B cell (primary cell): ENCODE measurements at regions not wholly inside any gene's neighbourhood (a gene's known extent, or its start where the extent isn't known, plus 50 kb on each side); places are given as distances from the start of the nearest gene placed in this dataset.

Source experiments
- EZH2 ChIP-seq: IDR thresholded peaks from 2 replicates; pipeline ENCODE4 v1.6.1; 2012; ENCODE audit warnings: borderline replicate concordance, low read depth, mild to moderate bottlenecking, moderate library complexity, low read length; ENCODE audit not compliant: insufficient read depth, poor library complexity, severe bottlenecking
- TF ChIP-seq, protein P1 (sequence below): fragments of 200-600 bp; IDR thresholded peaks from one replicate; pipeline ENCODE4 v1.8.0; 2022; ENCODE audit warnings: antibody characterized with exemption, mild to moderate bottlenecking

DNA sequence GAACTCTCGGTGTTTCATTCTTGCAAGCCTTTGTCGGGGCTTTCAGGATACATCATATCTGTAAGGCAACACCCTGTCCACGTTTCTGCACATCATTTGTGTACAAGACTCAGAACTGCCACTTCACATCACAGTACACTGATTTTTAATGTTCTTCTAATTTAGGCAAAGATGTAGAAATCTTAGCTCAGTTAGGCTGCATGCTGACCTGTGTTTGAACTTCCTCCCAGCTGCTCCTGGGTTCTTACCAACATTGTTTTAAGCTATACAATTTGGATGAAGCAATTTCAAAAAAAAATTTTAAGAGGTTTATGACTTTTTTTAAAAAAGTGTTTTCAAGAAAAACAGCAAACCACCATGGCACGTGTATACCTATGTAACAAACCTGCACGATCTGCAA lies 1047.9 kb upstream of the SLC10A2 start:
- TF ChIP-seq, protein P1, sequence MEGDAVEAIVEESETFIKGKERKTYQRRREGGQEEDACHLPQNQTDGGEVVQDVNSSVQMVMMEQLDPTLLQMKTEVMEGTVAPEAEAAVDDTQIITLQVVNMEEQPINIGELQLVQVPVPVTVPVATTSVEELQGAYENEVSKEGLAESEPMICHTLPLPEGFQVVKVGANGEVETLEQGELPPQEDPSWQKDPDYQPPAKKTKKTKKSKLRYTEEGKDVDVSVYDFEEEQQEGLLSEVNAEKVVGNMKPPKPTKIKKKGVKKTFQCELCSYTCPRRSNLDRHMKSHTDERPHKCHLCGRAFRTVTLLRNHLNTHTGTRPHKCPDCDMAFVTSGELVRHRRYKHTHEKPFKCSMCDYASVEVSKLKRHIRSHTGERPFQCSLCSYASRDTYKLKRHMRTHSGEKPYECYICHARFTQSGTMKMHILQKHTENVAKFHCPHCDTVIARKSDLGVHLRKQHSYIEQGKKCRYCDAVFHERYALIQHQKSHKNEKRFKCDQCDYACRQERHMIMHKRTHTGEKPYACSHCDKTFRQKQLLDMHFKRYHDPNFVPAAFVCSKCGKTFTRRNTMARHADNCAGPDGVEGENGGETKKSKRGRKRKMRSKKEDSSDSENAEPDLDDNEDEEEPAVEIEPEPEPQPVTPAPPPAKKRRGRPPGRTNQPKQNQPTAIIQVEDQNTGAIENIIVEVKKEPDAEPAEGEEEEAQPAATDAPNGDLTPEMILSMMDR, result no peak
- no peak for TF ChIP-seq EZH2
